ENCODE measurements at regions not wholly inside any gene's neighbourhood (a gene's known extent, or its start where the extent isn't known, plus 50 kb on each side); places are given as distances from the start of the nearest gene placed in this dataset.

DNA sequence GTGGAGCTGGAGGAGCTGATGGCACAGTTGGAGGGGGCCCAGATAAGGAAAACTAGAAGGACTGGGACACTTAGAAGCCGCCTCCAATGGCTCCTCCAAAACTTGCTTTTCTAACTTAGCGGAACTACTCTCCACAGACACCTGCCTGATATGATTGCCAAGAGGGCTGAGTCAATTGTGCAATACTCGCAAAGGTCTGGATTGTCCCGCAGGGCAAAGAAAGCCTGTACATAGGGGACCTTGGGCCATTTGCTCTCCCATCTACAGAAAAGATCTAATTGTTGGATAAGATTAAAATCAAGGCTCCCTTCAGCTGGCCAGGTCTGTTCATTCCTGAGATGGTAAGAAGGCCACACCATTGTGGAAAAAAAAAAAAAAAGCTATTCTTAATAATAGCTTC, 69.7 kb upstream of the ATP11B start:
- H3K9ac ChIP-seq (ENCODE audit: low read length), result no peak overlapping the region
- H3K36me3 ChIP-seq (replicated peaks in 1 of 2; ENCODE audit: control extremely low read depth in 1 of 2, control insufficient read depth in 1 of 2, extremely low read depth in 1 of 2, insufficient read depth in 2 of 2, low read length in 1 of 2), result no peaks in the 10 kb centered on the region
- intact Hi-C loops (cut with micrococcal nuclease), result no loop called here
- no peaks in the 10 kb centered on the region for H3K4me1 Mint-ChIP-seq
- no peak for DNase-seq
- H3K27me3 Mint-ChIP-seq, result no peaks in the 10 kb centered on the region
- no peak overlapping the region for H3K27ac ChIP-seq (ENCODE audit: low read length in 2 of 2)
- no peaks in the 10 kb centered on the region for H3K27me3 ChIP-seq (replicated peaks in 1 of 4; ENCODE audit: control extremely low read depth in 1 of 4, control insufficient read depth in 3 of 4, insufficient read depth in 4 of 4, low read length in 3 of 4)
- TF ChIP-seq CTCF (IDR thresholded peaks at IDR 0.05) (no peak), EZH2 (IDR thresholded peaks at IDR 0.05; ENCODE audit: borderline replicate concordance, insufficient read depth, low read depth, low read length, poor library complexity, severe bottlenecking) (no peak)
- H2AFZ ChIP-seq (ENCODE audit: insufficient read depth, low read depth, low read length, poor library complexity, severe bottlenecking), result no peak overlapping the region
- H3K27ac Mint-ChIP-seq, result no peak overlapping the region
- no peaks in the 10 kb centered on the region for H4K20me1 ChIP-seq (ENCODE audit: control insufficient read depth, insufficient read depth, low read length, poor library complexity, severe bottlenecking)
- H3K9me3 ChIP-seq (ENCODE audit: control extremely low read depth in 1 of 3, control insufficient read depth in 2 of 3, insufficient read depth in 1 of 3, low read length in 2 of 3), result no peaks in the 10 kb centered on the region
- H3K4me3 Mint-ChIP-seq, result no peak overlapping the region
- POLR2A ChIA-PET, result no interaction called here
- H3K79me2 ChIP-seq (ENCODE audit: control insufficient read depth, insufficient read depth, low read length), result no peaks in the 10 kb centered on the region
- H3K4me3 ChIP-seq (ENCODE audit: control extremely low read depth in 1 of 5, extremely low read depth in 1 of 5, insufficient read depth in 1 of 5, low read depth in 2 of 5, low read length in 4 of 5), result no peak overlapping the region
- H3K4me2 ChIP-seq (replicated peaks; ENCODE audit: low read depth, low read length, poor library complexity, severe bottlenecking), result no peak overlapping the region
- H3K9me3 Mint-ChIP-seq (ENCODE audit: insufficient read depth), result no peaks in the 10 kb centered on the region
- WGBS (ENCODE audit: insufficient coverage), result 93% methylated on average over 2 of the region's 4 CpGs
- no peak for ATAC-seq (ENCODE audit: low read depth)
- no peaks in the 10 kb centered on the region for H3K4me1 ChIP-seq (ENCODE audit: control insufficient read depth in 2 of 2, insufficient read depth in 2 of 2, low read length in 2 of 2)
- CTCF ChIA-PET, result interaction anchor here (0.6 to 1.7 kb wide), 3 partner anchors 9 to 72 kb away, joined by 3 to 5 read pairs (median 3); no protein-coding TSS in a partner anchor

DNA sequence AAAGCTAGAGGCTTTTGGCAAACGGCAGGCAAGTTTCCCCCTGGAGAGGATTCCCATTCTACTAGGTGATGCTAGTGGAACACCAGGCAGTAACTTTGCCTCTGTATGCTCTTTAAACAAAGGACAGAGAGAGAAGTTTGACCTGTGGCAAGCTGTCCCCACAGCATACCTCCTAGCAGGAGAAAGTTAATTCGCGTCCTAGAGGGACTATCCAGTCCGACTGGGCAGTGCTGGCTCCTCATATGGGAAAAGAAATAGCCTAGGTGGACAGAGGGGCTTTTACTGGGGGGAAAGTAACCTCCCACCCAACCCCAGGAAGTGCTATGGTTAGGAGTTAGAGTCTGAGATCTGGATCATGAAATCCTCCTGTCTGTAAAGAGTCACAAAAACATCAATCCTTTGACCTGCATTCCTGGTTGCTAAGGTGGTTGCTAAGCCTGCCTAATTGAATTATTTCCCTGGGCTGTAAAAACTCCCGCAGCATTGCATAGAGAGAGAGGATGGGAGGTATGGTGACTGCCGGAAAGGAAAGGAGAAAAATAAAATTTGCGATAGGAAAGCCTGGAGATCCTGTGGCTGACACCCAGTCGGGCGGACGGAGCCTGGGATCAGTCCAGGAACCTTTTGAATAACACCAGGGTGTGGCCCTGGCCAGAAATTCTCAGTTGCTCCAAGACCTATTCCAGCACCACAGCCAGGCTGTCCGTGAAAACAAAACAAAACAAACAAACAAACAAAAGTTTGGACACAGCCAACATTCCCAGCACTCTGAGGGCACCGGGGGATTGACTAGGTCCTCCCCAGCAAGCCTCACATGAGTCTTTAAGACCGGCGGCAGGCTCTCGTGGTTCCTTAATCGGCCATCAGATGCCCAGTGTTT, 67.7 kb upstream of the ATP11B start:
- 92% methylated on average over 11 of the region's 16 CpGs for WGBS (ENCODE audit: insufficient coverage)
- Mint-ChIP-seq H3K27ac (no peak overlapping the region), H3K27me3 (no peaks in the 10 kb centered on the region), H3K4me3 (no peak overlapping the region), H3K4me1 (peaks cover 10% of the 10 kb centered on the region), H3K9me3 (ENCODE audit: insufficient read depth) (no peaks in the 10 kb centered on the region)
- TF ChIP-seq EZH2 (IDR thresholded peaks at IDR 0.05; ENCODE audit: borderline replicate concordance, insufficient read depth, low read depth, low read length, poor library complexity, severe bottlenecking), result no peak
- no peak for TF ChIP-seq CTCF (IDR thresholded peaks at IDR 0.05)
- Histone ChIP-seq H3K4me3 (ENCODE audit: control extremely low read depth in 1 of 5, extremely low read depth in 1 of 5, insufficient read depth in 1 of 5, low read depth in 2 of 5, low read length in 4 of 5) (no peak overlapping the region), H3K27me3 (replicated peaks in 1 of 4; ENCODE audit: control extremely low read depth in 1 of 4, control insufficient read depth in 3 of 4, insufficient read depth in 4 of 4, low read length in 3 of 4) (no peaks in the 10 kb centered on the region), H4K20me1 (ENCODE audit: control insufficient read depth, insufficient read depth, low read length, poor library complexity, severe bottlenecking) (no peaks in the 10 kb centered on the region), H3K9me3 (ENCODE audit: control extremely low read depth in 1 of 3, control insufficient read depth in 2 of 3, insufficient read depth in 1 of 3, low read length in 2 of 3) (no peaks in the 10 kb centered on the region), H3K4me2 (replicated peaks; ENCODE audit: low read depth, low read length, poor library complexity, severe bottlenecking) (no peak overlapping the region), H3K27ac (ENCODE audit: low read length in 2 of 2) (no peak overlapping the region), H3K4me1 (ENCODE audit: control insufficient read depth in 2 of 2, insufficient read depth in 2 of 2, low read length in 2 of 2) (peaks cover 8 to 14% of the 10 kb centered on the region in 2 donors), H3K36me3 (replicated peaks in 1 of 2; ENCODE audit: control extremely low read depth in 1 of 2, control insufficient read depth in 1 of 2, extremely low read depth in 1 of 2, insufficient read depth in 2 of 2, low read length in 1 of 2) (no peaks in the 10 kb centered on the region), H3K9ac (ENCODE audit: low read length) (no peak overlapping the region), H3K79me2 (ENCODE audit: control insufficient read depth, insufficient read depth, low read length) (no peaks in the 10 kb centered on the region), H2AFZ (ENCODE audit: insufficient read depth, low read depth, low read length, poor library complexity, severe bottlenecking) (no peak overlapping the region)
- ChIA-PET CTCF (no interaction called here), POLR2A (no interaction called here)
- no peak for DNase-seq
- intact Hi-C loops (cut with micrococcal nuclease), result no loop called here
- ATAC-seq (ENCODE audit: low read depth), result no peak
